ENCODE measurements at regions not wholly inside any gene's neighbourhood (a gene's known extent, or its start where the extent isn't known, plus 50 kb on each side); places are given as distances from the start of the nearest gene placed in this dataset.

DNA sequence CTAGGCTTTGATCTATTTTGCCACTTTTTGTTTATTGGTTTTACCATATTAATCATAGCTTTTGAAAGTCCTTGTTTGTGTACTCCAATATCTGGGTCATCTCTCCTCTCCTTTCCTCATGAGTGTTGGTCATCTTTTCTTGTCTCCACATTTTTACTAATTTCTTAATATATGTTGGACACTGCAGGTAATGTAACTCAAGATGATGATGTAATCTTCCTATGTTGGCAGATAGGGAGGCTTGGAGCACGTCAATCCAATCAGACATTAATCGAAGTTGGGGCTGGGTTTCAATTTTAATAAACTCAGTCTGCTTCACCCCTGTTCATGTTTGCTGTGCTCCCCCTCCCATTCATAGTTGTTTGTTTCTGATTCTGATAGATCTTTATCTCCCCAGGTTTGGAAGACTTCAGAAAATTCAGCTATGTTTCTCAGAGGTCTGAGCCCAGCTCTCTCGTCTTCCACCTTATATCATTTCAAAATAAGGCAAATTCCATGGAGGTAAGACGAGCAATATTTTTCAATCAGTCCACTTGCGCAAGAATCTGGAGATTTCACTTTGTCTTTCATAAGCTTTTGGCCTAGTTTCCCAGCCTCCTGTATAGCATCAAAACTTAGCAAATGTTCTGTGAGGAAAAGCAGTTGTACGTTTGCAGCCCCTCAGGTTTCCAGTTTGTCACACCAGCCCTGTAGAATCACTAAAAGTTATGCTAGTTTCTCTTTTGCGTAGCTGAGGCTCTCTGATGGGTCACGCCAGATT is 504.1 kb downstream of the TMTC2 start:
- TF ChIP-seq, protein P1, sequence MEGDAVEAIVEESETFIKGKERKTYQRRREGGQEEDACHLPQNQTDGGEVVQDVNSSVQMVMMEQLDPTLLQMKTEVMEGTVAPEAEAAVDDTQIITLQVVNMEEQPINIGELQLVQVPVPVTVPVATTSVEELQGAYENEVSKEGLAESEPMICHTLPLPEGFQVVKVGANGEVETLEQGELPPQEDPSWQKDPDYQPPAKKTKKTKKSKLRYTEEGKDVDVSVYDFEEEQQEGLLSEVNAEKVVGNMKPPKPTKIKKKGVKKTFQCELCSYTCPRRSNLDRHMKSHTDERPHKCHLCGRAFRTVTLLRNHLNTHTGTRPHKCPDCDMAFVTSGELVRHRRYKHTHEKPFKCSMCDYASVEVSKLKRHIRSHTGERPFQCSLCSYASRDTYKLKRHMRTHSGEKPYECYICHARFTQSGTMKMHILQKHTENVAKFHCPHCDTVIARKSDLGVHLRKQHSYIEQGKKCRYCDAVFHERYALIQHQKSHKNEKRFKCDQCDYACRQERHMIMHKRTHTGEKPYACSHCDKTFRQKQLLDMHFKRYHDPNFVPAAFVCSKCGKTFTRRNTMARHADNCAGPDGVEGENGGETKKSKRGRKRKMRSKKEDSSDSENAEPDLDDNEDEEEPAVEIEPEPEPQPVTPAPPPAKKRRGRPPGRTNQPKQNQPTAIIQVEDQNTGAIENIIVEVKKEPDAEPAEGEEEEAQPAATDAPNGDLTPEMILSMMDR (IDR thresholded peaks at IDR 0.05): no peak
- TF ChIP-seq POLR2A (IDR thresholded peaks at IDR 0.05): no peak
